HepG2 (cell line): ENCODE measurements at regions not wholly inside any gene's neighbourhood (a gene's known extent, or its start where the extent isn't known, plus 50 kb on each side); places are given as distances from the start of the nearest gene placed in this dataset.

Experiments used
- CEBPB ChIP-seq: IDR thresholded peaks from 2 replicates; pipeline ENCODE4 v1.6.1; 2011; ENCODE audit warnings: low read depth, low read length, improper control_type of control experiment, borderline replicate concordance
- GABPA ChIP-seq, 2 experiments: IDR thresholded peaks; 2 replicates each; pipeline ENCODE4 v1.6.1; 2011 to 2016; ENCODE audit warnings: low read depth in 2 of 2, low read length in 1 of 2, missing biosample characterization in 1 of 2, missing genetic modification characterization in 1 of 2
- HOXA3 ChIP-seq: sonication (generic); formaldehyde crosslinking; IDR thresholded peaks from 2 replicates; pipeline ENCODE4 v1.5.0; 2020; ENCODE audit warnings: missing genetic modification reagents
- POLR2AphosphoS5 ChIP-seq: IDR thresholded peaks from 2 replicates; pipeline ENCODE4 v1.6.1; 2012; ENCODE audit warnings: low read depth, low read length
- RFXANK ChIP-seq: IDR thresholded peaks from 2 replicates; pipeline ENCODE4 v1.6.1; 2016
- SP1 ChIP-seq, 2 experiments: fragments of 450-650 bp in 1 of 2; sonication (generic) in 1 of 2; formaldehyde crosslinking in 1 of 2; IDR thresholded peaks; 2 replicates each; pipeline versions ENCODE4 v1.4.0 to v1.6.1; 2016 to 2020; ENCODE audit warnings: missing genetic modification reagents in 1 of 2
- ZNF234 ChIP-seq: sonication (generic); formaldehyde crosslinking; conservative IDR thresholded peaks from 2 replicates; pipeline ENCODE4 v1.5.1; 2020; ENCODE audit warnings: mild to moderate bottlenecking, missing genetic modification reagents
- TF ChIP-seq, protein P1 (sequence below): sonication (generic); formaldehyde crosslinking; IDR thresholded peaks from 2 replicates; pipeline ENCODE4 v1.5.0; 2020; ENCODE audit warnings: mild to moderate bottlenecking, missing genetic modification reagents, moderate library complexity
- TF ChIP-seq, protein P2 (sequence below): sonication (generic); formaldehyde crosslinking; IDR thresholded peaks from 2 replicates; pipeline ENCODE4 v1.5.0; 2020; ENCODE audit warnings: missing genetic modification reagents

DNA sequence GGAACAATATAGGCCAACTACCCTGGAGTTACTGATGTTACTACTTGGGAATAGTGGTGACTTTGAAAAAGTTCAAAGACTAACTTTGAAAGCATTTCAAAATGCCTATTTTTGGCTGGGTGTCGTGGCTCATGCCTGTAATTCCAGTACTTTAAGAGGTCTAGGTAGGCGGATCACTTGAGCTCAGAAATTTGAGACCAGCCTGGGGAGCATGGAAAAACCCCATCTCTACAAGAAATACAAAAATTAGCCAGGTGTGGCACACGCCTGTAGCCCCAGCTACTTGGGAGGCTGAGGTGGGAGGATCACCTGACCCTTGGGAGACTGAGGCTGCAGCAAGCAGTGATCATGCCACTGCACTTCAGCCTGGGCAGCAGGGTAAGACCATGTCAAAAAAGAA, 105.3 kb downstream of the ARRDC3 start:
- TF ChIP-seq, protein P1, sequence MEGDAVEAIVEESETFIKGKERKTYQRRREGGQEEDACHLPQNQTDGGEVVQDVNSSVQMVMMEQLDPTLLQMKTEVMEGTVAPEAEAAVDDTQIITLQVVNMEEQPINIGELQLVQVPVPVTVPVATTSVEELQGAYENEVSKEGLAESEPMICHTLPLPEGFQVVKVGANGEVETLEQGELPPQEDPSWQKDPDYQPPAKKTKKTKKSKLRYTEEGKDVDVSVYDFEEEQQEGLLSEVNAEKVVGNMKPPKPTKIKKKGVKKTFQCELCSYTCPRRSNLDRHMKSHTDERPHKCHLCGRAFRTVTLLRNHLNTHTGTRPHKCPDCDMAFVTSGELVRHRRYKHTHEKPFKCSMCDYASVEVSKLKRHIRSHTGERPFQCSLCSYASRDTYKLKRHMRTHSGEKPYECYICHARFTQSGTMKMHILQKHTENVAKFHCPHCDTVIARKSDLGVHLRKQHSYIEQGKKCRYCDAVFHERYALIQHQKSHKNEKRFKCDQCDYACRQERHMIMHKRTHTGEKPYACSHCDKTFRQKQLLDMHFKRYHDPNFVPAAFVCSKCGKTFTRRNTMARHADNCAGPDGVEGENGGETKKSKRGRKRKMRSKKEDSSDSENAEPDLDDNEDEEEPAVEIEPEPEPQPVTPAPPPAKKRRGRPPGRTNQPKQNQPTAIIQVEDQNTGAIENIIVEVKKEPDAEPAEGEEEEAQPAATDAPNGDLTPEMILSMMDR (CRISPR knock-in tag), result no peak
- no peak for TF ChIP-seq POLR2AphosphoS5
- TF ChIP-seq, protein P2, sequence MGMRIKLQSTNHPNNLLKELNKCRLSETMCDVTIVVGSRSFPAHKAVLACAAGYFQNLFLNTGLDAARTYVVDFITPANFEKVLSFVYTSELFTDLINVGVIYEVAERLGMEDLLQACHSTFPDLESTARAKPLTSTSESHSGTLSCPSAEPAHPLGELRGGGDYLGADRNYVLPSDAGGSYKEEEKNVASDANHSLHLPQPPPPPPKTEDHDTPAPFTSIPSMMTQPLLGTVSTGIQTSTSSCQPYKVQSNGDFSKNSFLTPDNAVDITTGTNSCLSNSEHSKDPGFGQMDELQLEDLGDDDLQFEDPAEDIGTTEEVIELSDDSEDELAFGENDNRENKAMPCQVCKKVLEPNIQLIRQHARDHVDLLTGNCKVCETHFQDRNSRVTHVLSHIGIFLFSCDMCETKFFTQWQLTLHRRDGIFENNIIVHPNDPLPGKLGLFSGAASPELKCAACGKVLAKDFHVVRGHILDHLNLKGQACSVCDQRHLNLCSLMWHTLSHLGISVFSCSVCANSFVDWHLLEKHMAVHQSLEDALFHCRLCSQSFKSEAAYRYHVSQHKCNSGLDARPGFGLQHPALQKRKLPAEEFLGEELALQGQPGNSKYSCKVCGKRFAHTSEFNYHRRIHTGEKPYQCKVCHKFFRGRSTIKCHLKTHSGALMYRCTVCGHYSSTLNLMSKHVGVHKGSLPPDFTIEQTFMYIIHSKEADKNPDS (CRISPR knock-in tag), result no peak
- TF ChIP-seq HOXA3 (CRISPR knock-in tag), result no peak
- TF ChIP-seq ZNF234, result no peak
- no peak for TF ChIP-seq RFXANK (CRISPR knock-in tag)
- no peak for TF ChIP-seq CEBPB
- no peak for TF ChIP-seq GABPA (IDR thresholded peaks at IDR 0.05; ENCODE audit: low read depth, low read length)
- TF ChIP-seq GABPA (CRISPR knock-in tag; IDR thresholded peaks at IDR 0.05; ENCODE audit: low read depth), result no peak
- TF ChIP-seq SP1 (IDR thresholded peaks at IDR 0.05), result no peak
- TF ChIP-seq SP1 (CRISPR knock-in tag; IDR thresholded peaks at IDR 0.05), result no peak
